ENCODE measurements at regions not wholly inside any gene's neighbourhood (a gene's known extent, or its start where the extent isn't known, plus 50 kb on each side); places are given as distances from the start of the nearest gene placed in this dataset.

- TF ChIP-seq POLR2AphosphoS5 (IDR thresholded peaks at IDR 0.05; ENCODE audit: control insufficient read depth, insufficient read depth, low read depth, low read length) (no peak), RFX5 (IDR thresholded peaks at IDR 0.05; ENCODE audit: low read depth, low read length) (no peak), STAG1 (CRISPR knock-in tag; IDR thresholded peaks at IDR 0.05; ENCODE audit: borderline replicate concordance) (no peak), SAP30 (IDR thresholded peaks at IDR 0.05; ENCODE audit: borderline replicate concordance, insufficient read depth, low read depth, low read length, poor library complexity, severe bottlenecking) (no peak), CTCF (IDR thresholded peaks at IDR 0.05 in 2 of 3, conservative IDR thresholded peaks at IDR 0.05 in 1 of 3; ENCODE audit: insufficient read depth in 2 of 3, low read depth in 1 of 3, low read length in 3 of 3) (no peak), ADNP (tag; IDR thresholded peaks at IDR 0.05) (no peak), RAD51 (IDR thresholded peaks at IDR 0.05; ENCODE audit: borderline replicate concordance, low read depth) (no peak), MTA3 (IDR thresholded peaks at IDR 0.05; ENCODE audit: borderline replicate concordance) (no peak), ZNF778 (CRISPR knock-in tag; IDR thresholded peaks at IDR 0.05) (no peak), NR0B1 (IDR thresholded peaks at IDR 0.05; ENCODE audit: partially characterized antibody) (no peak), NFYB (IDR thresholded peaks at IDR 0.05; ENCODE audit: extremely low read depth, insufficient read length) (no peak), ELF1 (tag; IDR thresholded peaks at IDR 0.05) (no peak)
Measured at GRCh38 chr2:129059476-129059875, 740.8 kb upstream of the HS6ST1 start.
